KOPT-K1 (cell line): ENCODE measurements at regions not wholly inside any gene's neighbourhood (a gene's known extent, or its start where the extent isn't known, plus 50 kb on each side); places are given as distances from the start of the nearest gene placed in this dataset.

Source experiments
- H3K27ac ChIP-seq: fragments of 200-600 bp; sonication (generic); 2 replicates; pipeline ENCODE4 v1.5.1; 2016; ENCODE audit warnings: antibody characterized with exemption, mild to moderate bottlenecking, low read depth, low read length; ENCODE audit not compliant: poor library complexity, severe bottlenecking
- H3K36me3 ChIP-seq: fragments of 200-600 bp; sonication (generic); 2 replicates; pipeline ENCODE4 v1.5.1; 2017; ENCODE audit warnings: antibody characterized with exemption, mild to moderate bottlenecking, low read length, moderate library complexity; ENCODE audit not compliant: insufficient read depth
- H3K9me3 ChIP-seq: fragments of 200-600 bp; sonication (generic); 2 replicates; pipeline ENCODE4 v1.5.1; 2017; ENCODE audit warnings: antibody characterized with exemption, low read length, mild to moderate bottlenecking; ENCODE audit not compliant: insufficient read depth, poor library complexity, severe bottlenecking

DNA sequence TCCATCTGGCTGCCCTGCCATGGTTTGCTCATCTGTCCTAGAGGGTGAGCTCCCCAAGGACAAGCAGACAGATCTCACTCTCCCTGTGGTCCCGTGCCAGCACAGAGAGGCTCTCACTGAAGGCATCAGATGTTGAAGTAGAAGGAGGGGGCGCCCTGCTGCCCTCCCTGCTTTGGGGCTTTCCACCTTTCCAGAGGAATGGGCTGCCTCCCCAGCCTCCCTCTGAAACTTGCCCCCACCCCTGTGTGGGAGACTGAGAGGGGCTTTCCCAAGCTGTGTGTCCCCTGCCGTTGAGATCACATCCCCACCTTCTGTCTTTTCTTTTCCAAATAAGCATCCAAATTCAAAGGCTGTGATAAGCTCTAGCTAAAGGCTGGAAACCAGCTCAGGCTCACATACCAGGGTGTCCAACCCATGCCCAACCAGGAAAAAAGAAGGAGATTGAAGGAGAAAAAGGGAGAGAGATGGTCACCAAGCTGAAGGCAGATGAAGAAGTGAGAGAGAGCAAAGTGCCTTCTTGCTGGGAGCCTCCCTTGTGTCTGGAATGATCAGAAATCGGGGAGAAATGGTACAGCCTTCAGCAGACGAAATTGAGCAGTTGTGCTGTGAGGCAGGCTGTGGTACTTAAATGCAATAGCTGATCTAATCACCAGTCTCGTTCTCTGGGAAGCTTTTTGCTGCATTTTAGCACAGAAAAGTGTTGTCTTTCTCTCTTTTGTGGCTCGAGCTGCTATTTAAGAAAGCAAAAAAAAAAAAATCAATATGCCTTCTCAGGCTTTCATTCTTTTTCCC lies 145.9 kb upstream of the LHX1 start:
- Histone ChIP-seq H3K27ac (no peak overlapping the region), H3K9me3 (no peaks in the 10 kb centered on the region), H3K36me3 (no peaks in the 10 kb centered on the region)

DNA sequence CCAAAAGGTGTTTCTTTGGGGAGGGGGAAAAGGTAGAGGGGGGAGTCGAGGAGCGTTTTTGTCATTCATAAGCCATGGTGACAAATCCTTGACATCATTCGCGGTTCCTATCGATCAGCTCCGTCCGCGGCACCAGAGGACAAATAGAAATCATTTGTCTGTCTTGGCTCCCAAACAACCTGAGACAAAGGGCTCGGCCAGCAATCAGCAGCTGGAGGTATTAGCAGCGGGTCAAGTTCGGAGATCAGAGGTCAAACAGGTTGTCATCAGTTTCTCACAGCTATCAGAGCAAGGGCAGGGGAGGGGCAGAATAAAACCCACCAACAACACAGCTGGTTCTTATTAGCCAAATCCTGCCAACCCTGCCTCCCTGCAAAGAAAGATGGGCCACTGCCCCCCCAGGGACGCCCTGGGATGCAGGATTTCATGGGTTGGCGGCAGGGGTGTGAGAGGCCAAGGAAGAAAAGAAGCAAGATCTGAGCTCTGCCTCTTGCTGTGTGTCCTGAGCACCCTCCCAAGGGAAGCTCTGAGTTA lies 145.3 kb upstream of the LHX1 start:
- Histone ChIP-seq H3K27ac (no peak overlapping the region), H3K36me3 (no peaks in the 10 kb centered on the region)

DNA sequence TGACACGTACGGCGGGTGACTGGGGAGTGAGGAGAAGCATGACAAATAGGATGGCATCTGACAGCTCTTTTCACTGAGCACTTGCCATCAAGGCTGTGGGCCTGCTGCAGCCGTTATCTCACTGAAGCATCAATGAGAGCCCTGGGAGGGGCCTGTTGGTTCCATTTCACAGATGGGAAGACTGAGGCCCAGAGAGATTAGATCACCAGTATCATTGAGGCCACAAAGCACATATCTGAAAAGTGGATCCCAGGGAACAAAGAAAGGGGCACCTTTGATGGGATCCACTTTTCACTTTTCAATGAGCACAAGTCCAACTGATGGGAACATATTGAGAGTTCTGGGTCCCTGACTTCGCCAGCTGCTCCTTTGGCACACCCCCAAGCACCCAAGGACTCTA lies 144.4 kb upstream of the LHX1 start:
- no peaks in the 10 kb centered on the region for H3K9me3 ChIP-seq
- no peak overlapping the region for H3K27ac ChIP-seq
- no peaks in the 10 kb centered on the region for H3K36me3 ChIP-seq

More for the DNA sequence above, 145.3 kb upstream of the LHX1 start:
- H3K9me3 ChIP-seq = no peaks in the 10 kb centered on the region

DNA sequence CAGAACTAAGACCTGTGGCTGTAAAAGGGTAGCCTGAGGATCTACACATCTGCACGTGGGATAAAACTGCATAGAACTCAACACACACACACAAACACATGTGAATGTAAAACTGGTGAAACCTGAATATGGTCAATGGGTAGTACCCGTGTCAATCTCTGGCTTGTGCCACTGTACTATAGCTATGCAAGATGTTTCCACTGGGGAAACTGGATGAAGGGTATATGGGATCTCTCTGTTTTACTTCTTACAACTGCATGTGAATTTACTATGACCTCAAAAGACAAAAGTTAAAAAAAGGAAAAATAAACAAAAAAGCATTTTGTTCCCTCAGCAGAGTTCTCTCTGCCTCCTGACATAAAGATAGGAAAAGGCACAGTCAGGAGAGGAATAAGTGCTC lies 143.3 kb upstream of the LHX1 start:
- no peaks in the 10 kb centered on the region for H3K9me3 ChIP-seq
- H3K27ac ChIP-seq = no peak overlapping the region
- no peaks in the 10 kb centered on the region for H3K36me3 ChIP-seq

DNA sequence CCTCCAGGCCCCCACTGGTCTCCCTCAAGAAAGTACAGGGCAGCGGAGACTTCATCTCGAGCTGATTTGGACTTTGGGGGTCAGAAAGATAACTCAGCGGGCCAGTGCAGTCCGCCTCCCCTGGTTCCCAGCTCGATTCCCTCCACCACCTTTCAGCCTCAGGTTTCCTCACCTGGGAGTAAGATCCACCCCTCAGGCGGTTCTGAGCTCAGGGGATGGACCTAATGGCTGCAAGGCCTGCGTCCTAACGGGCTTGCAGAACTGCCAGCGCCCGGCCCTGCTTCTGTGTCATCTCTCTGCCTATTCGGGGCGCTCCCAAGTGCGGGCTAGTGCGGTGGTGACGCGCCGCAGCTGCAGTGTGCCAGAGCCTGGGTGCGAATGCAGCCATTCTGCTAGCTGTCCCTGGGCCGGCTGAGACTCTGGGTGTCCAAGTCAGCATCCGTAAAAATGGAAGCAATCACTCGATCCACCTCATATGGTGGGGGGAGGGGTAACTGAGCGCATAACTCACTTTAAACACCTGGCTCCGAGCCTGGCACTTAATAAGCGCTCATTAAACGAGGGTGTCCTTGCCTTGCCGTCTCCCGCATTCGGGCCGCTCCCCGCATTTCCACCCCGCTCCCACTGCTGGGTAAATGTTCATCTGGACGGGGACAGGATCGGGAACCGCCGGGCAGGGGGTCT lies 129.6 kb upstream of the LHX1 start:
- H3K9me3 ChIP-seq = no peaks in the 10 kb centered on the region
- no peaks in the 10 kb centered on the region for H3K36me3 ChIP-seq
- H3K27ac ChIP-seq = no peak overlapping the region

DNA sequence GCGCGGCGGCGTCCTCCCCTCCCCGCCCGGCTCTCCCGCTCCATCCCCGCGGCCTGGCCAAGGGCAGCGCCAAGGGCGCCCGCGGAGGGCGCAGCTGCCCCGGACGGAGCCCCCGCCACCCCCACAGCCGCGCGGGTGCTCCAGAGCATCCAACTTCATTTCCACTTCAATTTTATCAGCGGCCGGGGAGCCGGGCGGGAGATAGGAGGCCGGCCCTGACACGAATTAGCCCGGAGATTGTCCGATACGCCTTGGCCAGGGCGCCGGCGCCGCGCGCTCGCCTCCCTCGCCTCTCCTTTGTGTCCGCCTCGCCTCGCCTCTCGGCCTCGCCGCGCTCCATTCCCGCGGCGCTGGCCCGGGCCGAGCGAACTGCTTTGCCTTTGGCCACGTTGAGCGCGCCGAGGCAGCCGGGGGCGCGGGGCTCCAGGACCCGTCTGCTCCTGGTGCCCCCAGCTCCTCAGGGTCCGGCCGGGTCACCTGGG lies 129.1 kb upstream of the LHX1 start:
- H3K36me3 ChIP-seq = no peaks in the 10 kb centered on the region
- no peaks in the 10 kb centered on the region for H3K9me3 ChIP-seq
- no peak overlapping the region for H3K27ac ChIP-seq

DNA sequence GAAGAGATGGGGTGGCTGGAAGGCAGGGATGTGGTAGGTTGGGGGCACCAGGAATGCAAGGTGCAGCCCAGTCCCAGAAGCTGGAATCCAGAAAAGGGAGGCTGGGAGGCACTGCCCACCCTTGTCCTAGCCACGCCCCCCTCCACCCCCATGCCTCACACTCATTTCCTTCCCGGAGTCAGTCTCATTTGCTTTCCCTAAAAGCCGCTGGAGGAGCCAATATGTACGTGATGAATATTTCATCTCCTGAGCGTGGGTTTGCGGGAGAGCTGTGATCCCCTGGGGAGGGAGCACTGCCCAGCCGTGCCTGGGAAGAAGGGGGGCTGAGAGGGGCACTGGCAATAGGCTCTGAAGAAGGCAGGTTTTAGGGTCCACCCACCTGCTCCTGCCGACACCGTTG lies 124.5 kb upstream of the LHX1 start:
- no peaks in the 10 kb centered on the region for H3K36me3 ChIP-seq
- H3K27ac ChIP-seq = no peak overlapping the region
- H3K9me3 ChIP-seq = no peaks in the 10 kb centered on the region

DNA sequence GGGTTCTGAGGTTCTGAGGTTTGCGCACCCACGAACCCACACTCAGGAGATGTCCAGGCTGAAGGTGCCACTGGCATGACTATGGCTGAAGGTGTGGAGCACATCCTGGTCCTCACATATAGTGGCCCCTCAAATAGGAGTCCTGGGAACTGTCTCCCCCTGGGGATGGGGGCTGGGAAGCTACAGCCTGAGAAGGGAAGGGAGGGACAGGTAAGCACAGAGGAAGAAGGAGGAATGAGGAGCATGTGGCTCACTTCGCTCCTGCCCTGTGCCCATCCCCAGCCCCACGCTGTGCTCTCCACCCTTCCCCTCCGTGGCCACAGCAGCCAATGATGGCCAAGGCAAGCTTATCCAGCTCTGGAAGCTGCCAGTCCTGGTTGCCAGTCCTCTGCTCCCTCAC lies 123.9 kb upstream of the LHX1 start:
- no peaks in the 10 kb centered on the region for H3K36me3 ChIP-seq
- no peak overlapping the region for H3K27ac ChIP-seq
- H3K9me3 ChIP-seq = no peaks in the 10 kb centered on the region

DNA sequence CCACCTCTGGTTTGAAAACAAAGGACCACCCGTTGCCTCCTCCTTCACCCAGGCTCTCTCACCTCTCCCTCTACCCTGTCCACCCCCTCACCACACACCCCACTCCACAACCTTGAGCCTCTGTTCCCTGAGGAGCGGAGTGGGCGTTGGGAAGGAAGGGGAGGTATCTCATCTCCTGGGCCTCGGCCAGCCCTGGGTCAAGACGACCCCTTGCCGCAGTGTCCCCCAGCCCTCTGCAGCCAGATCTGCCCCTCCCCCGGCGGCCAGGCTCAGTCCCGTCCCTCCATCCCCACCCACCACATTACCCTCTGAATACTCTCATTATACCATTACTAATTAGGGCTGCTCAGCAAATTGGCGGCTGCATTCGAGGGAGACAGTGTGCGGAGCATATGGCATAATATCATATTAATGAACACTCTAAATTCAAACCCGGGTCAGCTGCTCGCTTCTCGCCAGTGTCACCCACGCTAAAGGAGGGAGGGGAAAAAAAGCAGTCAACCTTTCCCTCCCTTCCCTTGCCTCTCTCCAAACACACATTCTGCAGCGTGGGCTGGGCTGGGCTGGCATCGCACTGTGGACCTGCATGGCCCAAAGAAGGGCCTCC lies 123.2 kb upstream of the LHX1 start:
- Histone ChIP-seq H3K27ac (no peak overlapping the region), H3K36me3 (no peaks in the 10 kb centered on the region), H3K9me3 (no peaks in the 10 kb centered on the region)

DNA sequence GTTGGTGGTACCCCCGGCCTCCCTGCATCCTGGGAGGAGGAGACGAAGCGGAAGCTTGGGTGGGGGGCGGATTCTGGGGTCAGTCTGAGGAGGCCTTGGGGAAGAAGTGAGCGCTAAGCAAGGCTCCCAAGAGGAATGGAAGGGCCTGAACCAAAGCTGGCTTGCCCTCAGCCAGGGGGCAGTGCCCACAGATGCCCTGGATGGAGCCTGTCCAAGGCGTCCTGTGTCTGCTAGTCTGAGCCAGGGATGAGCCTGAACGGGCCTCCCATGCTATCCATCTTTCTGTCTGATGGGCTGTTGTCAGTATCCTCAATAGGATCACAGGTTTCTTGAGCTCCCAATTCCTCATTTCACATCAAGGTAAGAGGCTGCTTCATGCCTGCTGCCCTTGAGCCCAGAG lies 122.3 kb upstream of the LHX1 start:
- Histone ChIP-seq H3K27ac (no peak overlapping the region), H3K36me3 (no peaks in the 10 kb centered on the region), H3K9me3 (no peaks in the 10 kb centered on the region)

DNA sequence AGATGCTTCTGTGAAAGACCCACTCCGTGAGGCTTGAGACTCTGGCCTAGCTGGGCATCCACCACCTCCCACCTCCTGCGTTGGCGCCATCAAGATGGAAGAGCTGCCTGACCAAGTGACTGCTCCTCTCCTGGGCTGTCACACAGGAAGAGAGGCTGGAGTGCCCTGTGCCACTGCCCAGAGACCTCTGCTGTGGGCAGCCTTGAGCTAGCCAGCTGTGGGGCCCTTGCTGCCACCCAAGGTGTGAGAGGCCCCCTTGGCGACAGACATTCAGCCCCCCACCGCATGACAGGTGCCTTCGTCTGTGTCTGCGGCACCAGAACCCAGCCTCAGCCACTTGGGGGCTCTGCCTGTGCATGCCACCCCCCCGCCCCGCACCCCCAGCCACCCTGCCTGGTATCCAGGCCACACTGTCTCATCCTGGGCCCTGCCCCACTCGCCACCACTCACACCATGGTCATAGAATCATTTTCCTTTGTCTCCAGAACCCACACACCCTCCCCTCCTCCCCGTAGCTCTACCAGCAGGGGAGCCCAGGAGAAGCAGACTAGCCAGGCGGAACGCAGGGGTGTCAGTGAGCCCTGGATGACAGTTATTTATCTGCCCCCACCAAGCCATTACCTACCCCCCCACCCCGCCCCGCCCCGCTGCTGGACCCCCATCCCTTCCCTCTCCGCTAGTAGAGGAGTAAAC lies 120.9 kb upstream of the LHX1 start:
- no peaks in the 10 kb centered on the region for H3K9me3 ChIP-seq
- H3K27ac ChIP-seq = no peak overlapping the region
- H3K36me3 ChIP-seq = no peaks in the 10 kb centered on the region

DNA sequence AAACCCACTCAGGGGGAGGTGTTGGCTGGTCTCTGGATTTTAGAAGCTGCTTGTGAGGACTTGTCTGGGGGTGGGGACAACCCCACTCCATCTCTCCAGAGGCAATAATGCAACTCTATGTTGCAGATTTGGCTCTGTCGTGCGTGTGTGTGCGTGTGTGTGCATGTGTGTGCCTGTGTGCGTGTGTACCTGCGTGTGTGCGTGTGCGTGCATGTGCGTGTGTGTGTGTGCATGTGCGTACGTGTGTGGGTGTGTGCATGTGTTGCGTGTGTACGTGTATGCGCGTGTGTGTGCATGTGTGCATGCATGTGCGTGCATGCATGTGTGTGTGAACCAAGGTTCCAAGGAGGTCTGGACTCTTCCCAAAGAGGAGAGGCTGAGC lies 120.4 kb upstream of the LHX1 start:
- H3K9me3 ChIP-seq = no peaks in the 10 kb centered on the region

DNA sequence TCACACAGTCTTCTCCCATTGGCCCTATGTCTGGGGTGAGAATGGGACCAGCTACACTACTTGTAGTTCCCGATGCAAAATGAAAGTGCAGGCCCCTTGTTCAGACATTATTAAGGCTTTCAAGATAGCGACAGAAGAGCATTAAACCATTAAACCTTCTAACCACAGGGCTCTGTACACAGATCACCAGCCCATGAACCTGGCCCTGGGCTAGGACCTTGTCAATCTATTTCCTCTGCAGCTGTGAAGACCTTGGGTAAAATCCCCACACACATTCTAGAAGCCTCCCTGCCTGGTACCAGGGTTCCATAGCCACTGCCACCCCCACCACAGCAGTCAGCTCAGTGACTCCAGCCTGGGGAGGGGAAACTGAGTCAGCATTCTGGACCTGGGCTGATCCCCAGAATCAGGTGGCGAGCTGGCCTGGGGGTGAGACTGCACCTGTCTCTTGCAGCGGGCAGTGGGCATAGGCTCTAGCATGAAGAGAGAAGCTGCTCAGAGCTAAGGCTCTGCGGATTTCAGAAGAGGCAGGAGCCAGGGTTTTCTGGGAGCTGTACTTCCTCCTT lies 119.7 kb upstream of the LHX1 start:
- Histone ChIP-seq H3K27ac (no peak overlapping the region), H3K9me3 (no peaks in the 10 kb centered on the region), H3K36me3 (no peaks in the 10 kb centered on the region)

More for the DNA sequence above, 120.4 kb upstream of the LHX1 start:
- no peaks in the 10 kb centered on the region for H3K36me3 ChIP-seq
- no peak overlapping the region for H3K27ac ChIP-seq

DNA sequence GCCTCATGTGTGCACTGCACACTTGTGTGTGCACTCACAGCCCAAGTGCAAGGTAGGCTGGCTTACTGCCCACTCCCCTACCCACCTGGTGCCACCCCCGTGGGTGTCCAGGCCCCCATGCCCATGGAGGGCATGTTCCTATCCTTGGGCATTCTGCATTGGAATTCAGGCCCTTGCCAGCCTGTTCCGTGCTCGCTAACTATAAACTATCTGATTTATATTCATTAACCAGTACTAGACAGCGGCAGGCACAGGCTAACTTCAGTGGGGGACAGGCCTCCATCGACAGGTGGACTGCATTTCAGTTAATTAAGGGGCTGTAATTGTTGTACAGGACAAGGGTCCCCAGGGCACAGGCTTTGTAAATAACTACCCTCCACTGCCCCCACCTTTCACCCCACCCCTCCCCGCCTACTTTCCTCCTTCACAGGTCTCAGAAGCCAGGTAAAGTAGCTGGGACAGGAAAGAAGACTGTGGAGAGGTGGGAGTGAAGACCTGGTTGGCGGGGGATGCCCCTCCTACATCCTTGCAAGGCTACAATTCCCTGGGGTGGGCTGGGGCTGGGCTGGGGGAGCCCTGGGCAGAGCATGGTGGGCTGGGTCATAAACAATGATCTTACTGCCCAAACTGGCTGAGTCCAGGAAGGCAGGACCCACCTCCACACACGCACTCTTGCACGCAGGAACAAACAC lies 119.0 kb upstream of the LHX1 start:
- Histone ChIP-seq H3K36me3 (no peaks in the 10 kb centered on the region), H3K27ac (no peak overlapping the region)

More for the DNA sequence above, 119.0 kb upstream of the LHX1 start:
- H3K9me3 ChIP-seq = no peaks in the 10 kb centered on the region
